HG02840 (cell line): ENCODE measurements at regions not wholly inside any gene's neighbourhood (a gene's known extent, or its start where the extent isn't known, plus 50 kb on each side); places are given as distances from the start of the nearest gene placed in this dataset.
"Not testable (repeated sequence)": the region's sequence is repeated elsewhere in the genome, so short reads cannot be mapped to it uniquely, and the experiment has no call there.

ENCODE experiments used
- ATAC-seq: cut with Tn5 transposase; IDR thresholded peaks from one replicate; pipeline ENCODE4 v1.9.1; 2021; ENCODE audit warnings: mild to moderate bottlenecking, moderate library complexity, moderate number of reproducible peaks; ENCODE audit not compliant: unreplicated experiment, low FRiP score

DNA sequence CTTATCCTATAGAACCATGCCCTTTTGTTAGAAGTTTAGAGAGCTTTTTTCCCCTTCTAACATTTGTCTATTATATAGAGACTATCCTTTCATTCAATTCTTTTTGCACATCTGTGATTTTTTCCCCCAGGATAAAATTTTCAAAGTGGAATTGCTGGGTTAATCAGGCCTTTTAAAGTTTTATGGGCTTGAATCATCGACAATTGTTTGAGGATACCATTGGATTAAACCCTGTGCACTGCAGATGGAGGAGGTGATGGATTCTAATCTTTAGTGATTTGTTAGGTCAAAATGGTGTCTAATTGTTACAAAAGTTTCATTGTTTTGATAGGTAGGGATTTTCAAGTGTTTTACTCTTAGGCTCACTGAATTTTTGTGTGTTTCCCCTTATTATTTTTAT is 463.7 kb upstream of the CFAP20DC start:
- ATAC-seq, result no peak

GRCh38 chr3:59512066-59512465 is 462.2 kb upstream of the CFAP20DC start:
- ATAC-seq, result no peak

DNA sequence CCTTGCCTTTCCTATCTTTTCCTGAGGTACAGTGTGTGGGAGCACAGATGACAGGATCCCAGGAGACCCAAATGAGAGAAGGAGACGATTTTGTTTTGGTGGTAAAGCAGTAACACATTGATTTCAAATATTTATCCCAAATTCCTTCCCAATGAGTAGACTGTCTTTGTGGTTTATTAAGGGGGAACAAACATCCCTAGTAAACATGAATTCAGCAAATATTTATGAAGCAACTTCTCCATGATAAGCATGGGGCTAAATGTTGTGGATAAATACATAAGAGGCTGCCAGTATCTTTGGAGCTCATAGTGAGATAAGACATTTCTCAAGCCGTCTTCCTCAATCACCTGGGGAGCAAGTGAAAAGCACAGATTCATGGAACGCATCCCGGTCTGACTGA is 460.8 kb upstream of the CFAP20DC start:
- no peak for ATAC-seq

DNA sequence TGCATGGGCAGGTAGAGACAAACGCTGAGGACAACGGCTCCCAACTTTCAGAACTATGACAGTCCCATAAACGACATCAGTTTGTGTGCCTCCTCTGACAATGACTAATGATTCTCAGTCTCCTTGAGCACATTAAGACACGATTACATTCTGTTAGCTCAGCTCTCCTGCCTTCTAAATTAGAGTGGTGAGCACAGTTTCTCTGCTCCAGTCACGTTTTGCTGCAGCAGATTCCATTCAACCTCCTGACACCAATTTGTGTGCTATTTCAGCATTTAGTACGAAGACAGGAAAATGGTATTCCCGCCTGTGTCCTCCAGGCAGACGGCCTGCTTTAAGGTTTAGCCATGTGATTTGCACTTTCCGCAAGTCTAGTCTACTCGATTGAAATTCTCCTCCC is 458.4 kb upstream of the CFAP20DC start:
- no peak for ATAC-seq

DNA sequence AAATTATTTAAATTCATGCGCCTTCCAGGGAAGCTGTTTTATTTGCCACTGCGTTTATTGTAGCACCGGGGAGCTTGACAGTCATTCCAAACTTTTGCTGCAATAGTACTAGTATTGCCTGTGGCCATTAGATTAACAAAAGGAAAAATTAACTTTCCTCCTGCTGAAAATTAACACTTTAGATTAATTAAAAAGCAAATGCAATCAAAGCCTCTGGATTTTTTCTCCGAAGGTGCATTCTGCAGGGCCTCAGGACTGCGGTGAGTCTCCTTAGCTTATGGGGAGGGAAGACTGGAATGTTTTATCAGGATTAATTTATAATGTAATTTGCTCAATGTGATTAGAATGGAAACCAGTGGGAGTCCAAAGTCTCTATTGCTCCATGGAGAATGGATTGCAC is 456.4 kb upstream of the CFAP20DC start:
- no peak for ATAC-seq

- no peak for ATAC-seq
Observed at GRCh38 chr3:59503441-59503840, 453.6 kb upstream of the CFAP20DC start.

- no peak for ATAC-seq
Observed at GRCh38 chr3:59502806-59503205, 453.0 kb upstream of the CFAP20DC start.

DNA sequence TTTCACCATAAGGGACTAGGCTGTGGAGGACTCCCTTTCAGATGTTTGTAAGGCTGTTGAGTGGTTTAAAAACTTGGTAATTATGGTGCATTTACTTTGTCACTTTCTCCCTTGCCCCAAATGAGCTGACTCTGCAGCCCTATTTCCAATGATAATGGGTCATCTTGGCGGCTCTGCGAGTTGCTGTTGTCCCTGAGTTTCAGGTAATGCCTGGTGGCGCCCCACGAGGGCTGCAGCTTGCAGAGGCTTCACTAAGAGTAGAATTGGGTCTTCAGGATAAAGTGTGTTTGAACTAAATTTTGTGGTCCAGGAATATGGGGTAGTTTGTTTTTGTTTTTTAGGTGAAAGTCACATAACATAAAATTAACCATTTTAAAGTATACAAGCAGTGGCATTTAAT is 450.1 kb upstream of the CFAP20DC start:
- ATAC-seq, result no peak

DNA sequence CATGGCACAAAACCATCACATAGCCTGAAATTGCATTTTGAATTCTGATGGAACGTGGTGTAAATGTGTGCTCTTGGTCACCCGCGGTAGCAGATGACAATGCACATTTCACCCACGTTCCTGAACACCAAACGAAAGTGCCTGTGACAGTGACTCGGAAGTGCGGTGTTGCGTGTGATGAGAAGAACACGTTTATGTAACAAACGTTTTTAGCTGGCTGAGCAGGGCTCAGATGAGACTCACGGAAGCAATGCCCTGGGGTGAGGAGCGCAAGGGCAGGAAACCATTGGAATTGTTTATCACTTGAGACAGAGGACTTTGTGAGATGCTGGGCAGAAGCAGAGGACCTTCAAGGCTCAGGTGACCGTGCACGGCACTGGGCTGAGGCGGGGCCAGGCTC is 449.2 kb upstream of the CFAP20DC start:
- no peak for ATAC-seq

- ATAC-seq, result no peak
Observed at GRCh38 chr3:59496250-59496649, 446.4 kb upstream of the CFAP20DC start.

DNA sequence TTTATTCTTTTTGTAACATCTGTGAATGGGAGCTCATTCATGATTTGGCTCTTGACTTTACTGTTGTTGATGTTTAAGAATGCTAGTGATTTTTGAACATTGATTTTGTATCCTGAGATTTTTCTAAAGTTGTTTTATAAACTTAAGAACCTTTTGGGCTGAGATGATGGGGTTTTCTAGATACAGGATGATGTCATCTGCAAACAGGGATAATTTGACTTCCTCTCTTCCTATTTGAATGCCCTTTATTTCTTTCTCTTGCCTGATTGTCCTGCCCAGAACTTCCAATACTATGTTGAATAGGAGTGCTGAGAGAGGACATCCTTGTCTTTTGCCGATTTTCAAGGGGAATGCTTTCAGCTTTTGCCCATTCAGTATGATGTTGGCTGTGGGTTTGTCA is 445.1 kb upstream of the CFAP20DC start:
- ATAC-seq, result not testable (repeated sequence)

- ATAC-seq, result no peak
Observed at GRCh38 chr3:59486520-59486919, 436.7 kb upstream of the CFAP20DC start.

- ATAC-seq, result no peak
Observed at GRCh38 chr3:59483191-59483590, 433.4 kb upstream of the CFAP20DC start.

- no peak for ATAC-seq
Observed at GRCh38 chr3:59482684-59483083, 432.9 kb upstream of the CFAP20DC start.

DNA sequence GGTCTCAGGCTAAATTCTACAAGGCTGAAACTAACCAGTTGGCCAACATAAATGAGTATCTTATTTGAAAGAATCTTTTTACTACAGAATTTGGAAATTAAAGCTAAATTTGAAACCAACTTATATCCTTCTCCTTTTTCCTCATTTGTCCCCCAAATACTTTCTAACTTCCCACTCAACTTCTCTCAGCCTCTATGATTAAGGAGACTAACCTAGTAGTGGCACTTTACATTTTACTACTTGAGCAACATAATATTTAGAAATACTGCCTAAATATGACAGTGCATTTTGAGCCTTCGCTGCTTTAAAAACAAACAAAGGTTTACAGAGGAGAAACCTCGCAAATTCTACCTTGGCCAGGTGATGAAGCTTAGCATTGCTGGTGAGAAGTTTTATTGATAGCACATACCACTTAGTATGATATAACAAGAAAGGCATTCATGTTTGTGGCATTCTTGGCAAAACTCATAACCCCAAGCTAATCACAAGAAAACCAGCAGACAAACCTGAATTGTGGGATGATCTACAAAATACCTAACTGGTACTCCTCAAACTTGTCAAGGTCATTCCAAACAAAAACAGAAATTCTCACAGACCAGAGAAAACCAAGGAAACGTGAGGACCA is 432.1 kb upstream of the CFAP20DC start:
- no peak for ATAC-seq

- ATAC-seq, result peak; percentile 49
Observed at GRCh38 chr3:59480486-59480995, 430.7 kb upstream of the CFAP20DC start.

GRCh38 chr3:59473636-59474035 is 423.8 kb upstream of the CFAP20DC start:
- no peak for ATAC-seq

GRCh38 chr3:59472541-59472940 is 422.7 kb upstream of the CFAP20DC start:
- ATAC-seq, result no peak

- ATAC-seq, result no peak
Observed at GRCh38 chr3:59469948-59470723, 420.3 kb upstream of the CFAP20DC start.

DNA sequence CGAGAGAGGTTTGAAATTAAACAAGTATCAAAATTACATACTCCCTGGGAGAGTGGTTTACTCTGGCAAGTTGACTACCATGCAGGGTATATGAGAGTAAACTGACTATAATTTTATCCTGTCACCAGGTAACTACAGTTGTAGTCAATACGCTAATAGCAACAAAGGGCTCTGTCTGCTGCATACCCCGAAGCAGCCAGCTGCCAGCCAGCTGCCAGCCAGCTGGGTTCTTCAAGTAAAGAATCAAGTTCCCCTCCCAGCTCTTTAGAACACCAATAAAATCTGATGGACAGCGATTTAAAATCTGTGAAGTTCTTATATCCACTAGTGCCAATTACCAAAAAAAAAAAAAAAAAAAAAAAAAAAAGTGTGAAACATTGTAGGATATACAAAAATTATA is 417.7 kb upstream of the CFAP20DC start:
- ATAC-seq, result no peak

- ATAC-seq, result no peak
Observed at GRCh38 chr3:59464187-59464586, 414.4 kb upstream of the CFAP20DC start.

GRCh38 chr3:59463253-59463652 is 413.4 kb upstream of the CFAP20DC start:
- ATAC-seq, result no peak
